ENCODE measurements at regions not wholly inside any gene's neighbourhood (a gene's known extent, or its start where the extent isn't known, plus 50 kb on each side); places are given as distances from the start of the nearest gene placed in this dataset.

DNA sequence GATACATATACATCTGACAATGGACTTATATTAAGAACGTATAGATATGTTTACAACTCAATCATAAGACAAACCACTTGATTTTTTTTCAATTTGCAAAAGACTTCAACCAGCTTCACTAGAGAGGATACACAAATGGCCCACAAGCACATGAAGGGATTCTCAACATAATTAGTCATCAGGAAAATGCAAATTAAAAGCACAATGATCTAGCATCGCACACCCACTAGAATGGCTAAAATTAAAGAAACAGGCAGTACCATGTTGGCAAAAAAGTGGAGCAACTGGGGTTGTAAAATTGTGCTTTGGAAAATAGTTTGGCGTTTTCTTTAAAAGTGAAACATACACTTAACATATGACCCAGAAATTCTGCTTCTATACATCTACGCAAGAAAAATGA lies 80.0 kb upstream of the TRIO start:
- TF ChIP-seq POLR2A (IDR thresholded peaks at IDR 0.05): no peak
- TF ChIP-seq, protein P1, sequence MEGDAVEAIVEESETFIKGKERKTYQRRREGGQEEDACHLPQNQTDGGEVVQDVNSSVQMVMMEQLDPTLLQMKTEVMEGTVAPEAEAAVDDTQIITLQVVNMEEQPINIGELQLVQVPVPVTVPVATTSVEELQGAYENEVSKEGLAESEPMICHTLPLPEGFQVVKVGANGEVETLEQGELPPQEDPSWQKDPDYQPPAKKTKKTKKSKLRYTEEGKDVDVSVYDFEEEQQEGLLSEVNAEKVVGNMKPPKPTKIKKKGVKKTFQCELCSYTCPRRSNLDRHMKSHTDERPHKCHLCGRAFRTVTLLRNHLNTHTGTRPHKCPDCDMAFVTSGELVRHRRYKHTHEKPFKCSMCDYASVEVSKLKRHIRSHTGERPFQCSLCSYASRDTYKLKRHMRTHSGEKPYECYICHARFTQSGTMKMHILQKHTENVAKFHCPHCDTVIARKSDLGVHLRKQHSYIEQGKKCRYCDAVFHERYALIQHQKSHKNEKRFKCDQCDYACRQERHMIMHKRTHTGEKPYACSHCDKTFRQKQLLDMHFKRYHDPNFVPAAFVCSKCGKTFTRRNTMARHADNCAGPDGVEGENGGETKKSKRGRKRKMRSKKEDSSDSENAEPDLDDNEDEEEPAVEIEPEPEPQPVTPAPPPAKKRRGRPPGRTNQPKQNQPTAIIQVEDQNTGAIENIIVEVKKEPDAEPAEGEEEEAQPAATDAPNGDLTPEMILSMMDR (IDR thresholded peaks at IDR 0.05): no peak

All from esophagus squamous epithelium (tissue), 4 donors.